ENCODE measurements at regions not wholly inside any gene's neighbourhood (a gene's known extent, or its start where the extent isn't known, plus 50 kb on each side); places are given as distances from the start of the nearest gene placed in this dataset.

DNA sequence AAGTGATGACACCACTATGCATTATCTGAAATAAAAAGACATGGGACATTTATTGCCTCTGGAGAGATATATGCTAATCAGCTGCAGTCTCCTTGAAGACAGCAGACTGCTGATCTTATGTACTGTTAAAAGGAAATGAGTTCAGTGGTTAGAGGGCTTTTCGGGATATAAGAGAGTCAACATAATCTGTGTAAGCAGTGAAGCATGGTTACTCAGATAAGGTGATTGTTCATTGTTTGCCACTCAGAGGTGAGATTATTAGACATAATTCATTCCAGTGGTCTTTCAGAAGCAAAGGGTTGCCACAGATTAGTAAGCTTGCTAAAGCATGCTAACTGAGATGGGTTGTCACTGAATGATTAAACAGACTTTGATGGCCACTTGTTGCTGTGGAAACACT lies 1450.7 kb upstream of the ADGRB3 start (continued):
- TF ChIP-seq, protein P1, sequence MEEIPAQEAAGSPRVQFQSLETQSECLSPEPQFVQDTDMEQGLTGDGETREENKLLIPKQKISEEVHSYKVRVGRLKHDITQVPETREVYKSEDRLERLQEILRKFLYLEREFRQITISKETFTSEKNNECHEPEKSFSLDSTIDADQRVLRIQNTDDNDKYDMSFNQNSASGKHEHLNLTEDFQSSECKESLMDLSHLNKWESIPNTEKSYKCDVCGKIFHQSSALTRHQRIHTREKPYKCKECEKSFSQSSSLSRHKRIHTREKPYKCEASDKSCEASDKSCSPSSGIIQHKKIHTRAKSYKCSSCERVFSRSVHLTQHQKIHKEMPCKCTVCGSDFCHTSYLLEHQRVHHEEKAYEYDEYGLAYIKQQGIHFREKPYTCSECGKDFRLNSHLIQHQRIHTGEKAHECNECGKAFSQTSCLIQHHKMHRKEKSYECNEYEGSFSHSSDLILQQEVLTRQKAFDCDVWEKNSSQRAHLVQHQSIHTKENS (CRISPR knock-in tag; IDR thresholded peaks at IDR 0.05): no peak
- no peak; the same call in 1 of the 2 replicates for TF ChIP-seq EP300 (IDR thresholded peaks at IDR 0.05; ENCODE audit: low read length)
- no peak for TF ChIP-seq ZNF766 (CRISPR knock-in tag; conservative IDR thresholded peaks at IDR 0.05)
- no peak for TF ChIP-seq NUFIP1 (IDR thresholded peaks at IDR 0.05; ENCODE audit: partially characterized antibody)
- TF ChIP-seq HDAC2 (IDR thresholded peaks at IDR 0.05): 0 out of 2 replicates have a peak, but pooled peaks have one; percentile 50
- no peak for TF ChIP-seq TAF9B (IDR thresholded peaks at IDR 0.05; ENCODE audit: partially characterized antibody)
- no peak for TF ChIP-seq PHB2 (IDR thresholded peaks at IDR 0.05; ENCODE audit: low read depth)
- TF ChIP-seq, protein P2, sequence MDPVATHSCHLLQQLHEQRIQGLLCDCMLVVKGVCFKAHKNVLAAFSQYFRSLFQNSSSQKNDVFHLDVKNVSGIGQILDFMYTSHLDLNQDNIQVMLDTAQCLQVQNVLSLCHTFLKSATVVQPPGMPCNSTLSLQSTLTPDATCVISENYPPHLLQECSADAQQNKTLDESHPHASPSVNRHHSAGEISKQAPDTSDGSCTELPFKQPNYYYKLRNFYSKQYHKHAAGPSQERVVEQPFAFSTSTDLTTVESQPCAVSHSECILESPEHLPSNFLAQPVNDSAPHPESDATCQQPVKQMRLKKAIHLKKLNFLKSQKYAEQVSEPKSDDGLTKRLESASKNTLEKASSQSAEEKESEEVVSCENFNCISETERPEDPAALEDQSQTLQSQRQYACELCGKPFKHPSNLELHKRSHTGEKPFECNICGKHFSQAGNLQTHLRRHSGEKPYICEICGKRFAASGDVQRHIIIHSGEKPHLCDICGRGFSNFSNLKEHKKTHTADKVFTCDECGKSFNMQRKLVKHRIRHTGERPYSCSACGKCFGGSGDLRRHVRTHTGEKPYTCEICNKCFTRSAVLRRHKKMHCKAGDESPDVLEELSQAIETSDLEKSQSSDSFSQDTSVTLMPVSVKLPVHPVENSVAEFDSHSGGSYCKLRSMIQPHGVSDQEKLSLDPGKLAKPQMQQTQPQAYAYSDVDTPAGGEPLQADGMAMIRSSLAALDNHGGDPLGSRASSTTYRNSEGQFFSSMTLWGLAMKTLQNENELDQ (CRISPR knock-in tag; IDR thresholded peaks at IDR 0.05; ENCODE audit: borderline replicate concordance): no peak
- TF ChIP-seq ZNF778 (CRISPR knock-in tag; IDR thresholded peaks at IDR 0.05): no peak
- no peak for TF ChIP-seq TAF7 (tag; IDR thresholded peaks at IDR 0.05)
- no peak for TF ChIP-seq ZNF224 (CRISPR knock-in tag; IDR thresholded peaks at IDR 0.05)
- TF ChIP-seq YBX1 (IDR thresholded peaks at IDR 0.05): no peak
- TF ChIP-seq, protein P3, sequence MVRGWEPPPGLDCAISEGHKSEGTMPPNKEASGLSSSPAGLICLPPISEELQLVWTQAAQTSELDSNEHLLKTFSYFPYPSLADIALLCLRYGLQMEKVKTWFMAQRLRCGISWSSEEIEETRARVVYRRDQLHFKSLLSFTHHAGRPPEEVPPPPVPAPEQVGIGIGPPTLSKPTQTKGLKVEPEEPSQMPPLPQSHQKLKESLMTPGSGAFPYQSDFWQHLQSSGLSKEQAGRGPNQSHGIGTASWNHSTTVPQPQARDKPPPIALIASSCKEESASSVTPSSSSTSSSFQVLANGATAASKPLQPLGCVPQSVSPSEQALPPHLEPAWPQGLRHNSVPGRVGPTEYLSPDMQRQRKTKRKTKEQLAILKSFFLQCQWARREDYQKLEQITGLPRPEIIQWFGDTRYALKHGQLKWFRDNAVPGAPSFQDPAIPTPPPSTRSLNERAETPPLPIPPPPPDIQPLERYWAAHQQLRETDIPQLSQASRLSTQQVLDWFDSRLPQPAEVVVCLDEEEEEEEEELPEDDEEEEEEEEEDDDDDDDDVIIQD (CRISPR knock-in tag; IDR thresholded peaks at IDR 0.05): no peak
- TF ChIP-seq IRF2 (CRISPR knock-in tag; IDR thresholded peaks at IDR 0.05): no peak
- TF ChIP-seq, protein P4, sequence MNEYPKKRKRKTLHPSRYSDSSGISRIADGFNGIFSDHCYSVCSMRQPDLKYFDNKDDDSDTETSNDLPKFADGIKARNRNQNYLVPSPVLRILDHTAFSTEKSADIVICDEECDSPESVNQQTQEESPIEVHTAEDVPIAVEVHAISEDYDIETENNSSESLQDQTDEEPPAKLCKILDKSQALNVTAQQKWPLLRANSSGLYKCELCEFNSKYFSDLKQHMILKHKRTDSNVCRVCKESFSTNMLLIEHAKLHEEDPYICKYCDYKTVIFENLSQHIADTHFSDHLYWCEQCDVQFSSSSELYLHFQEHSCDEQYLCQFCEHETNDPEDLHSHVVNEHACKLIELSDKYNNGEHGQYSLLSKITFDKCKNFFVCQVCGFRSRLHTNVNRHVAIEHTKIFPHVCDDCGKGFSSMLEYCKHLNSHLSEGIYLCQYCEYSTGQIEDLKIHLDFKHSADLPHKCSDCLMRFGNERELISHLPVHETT (CRISPR knock-in tag; conservative IDR thresholded peaks at IDR 0.05 in 1 of 2, IDR thresholded peaks at IDR 0.05 in 1 of 2): no peak
- no peak for TF ChIP-seq ILK (tag; IDR thresholded peaks at IDR 0.05; ENCODE audit: borderline replicate concordance, low read depth)
- no peak for TF ChIP-seq HSF4 (CRISPR knock-in tag; IDR thresholded peaks at IDR 0.05; ENCODE audit: borderline replicate concordance)
- TF ChIP-seq, protein P5, sequence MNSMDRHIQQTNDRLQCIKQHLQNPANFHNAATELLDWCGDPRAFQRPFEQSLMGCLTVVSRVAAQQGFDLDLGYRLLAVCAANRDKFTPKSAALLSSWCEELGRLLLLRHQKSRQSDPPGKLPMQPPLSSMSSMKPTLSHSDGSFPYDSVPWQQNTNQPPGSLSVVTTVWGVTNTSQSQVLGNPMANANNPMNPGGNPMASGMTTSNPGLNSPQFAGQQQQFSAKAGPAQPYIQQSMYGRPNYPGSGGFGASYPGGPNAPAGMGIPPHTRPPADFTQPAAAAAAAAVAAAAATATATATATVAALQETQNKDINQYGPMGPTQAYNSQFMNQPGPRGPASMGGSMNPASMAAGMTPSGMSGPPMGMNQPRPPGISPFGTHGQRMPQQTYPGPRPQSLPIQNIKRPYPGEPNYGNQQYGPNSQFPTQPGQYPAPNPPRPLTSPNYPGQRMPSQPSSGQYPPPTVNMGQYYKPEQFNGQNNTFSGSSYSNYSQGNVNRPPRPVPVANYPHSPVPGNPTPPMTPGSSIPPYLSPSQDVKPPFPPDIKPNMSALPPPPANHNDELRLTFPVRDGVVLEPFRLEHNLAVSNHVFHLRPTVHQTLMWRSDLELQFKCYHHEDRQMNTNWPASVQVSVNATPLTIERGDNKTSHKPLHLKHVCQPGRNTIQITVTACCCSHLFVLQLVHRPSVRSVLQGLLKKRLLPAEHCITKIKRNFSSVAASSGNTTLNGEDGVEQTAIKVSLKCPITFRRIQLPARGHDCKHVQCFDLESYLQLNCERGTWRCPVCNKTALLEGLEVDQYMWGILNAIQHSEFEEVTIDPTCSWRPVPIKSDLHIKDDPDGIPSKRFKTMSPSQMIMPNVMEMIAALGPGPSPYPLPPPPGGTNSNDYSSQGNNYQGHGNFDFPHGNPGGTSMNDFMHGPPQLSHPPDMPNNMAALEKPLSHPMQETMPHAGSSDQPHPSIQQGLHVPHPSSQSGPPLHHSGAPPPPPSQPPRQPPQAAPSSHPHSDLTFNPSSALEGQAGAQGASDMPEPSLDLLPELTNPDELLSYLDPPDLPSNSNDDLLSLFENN (IDR thresholded peaks at IDR 0.05; ENCODE audit: low read depth in 2 of 2, low read length in 2 of 2): no peak
- no peak for TF ChIP-seq MCM7 (IDR thresholded peaks at IDR 0.05)
- no peak for TF ChIP-seq HDAC8 (tag; IDR thresholded peaks at IDR 0.05)

All from K562 (cell line).